Epithelial cell of proximal tubule (primary cell): ENCODE measurements at regions not wholly inside any gene's neighbourhood (a gene's known extent, or its start where the extent isn't known, plus 50 kb on each side); places are given as distances from the start of the nearest gene placed in this dataset.

Experiments
- DNase-seq: peaks from one replicate; pipeline ENCODE4 v3.0.0-alpha.2; 2011; ENCODE audit warnings: low read depth
- H3K4me3 ChIP-seq: 2 replicates; pipeline ENCODE4 v1.5.1; 2011; ENCODE audit warnings: low read depth, mild to moderate bottlenecking, low read length
- TF ChIP-seq, protein P1 (sequence below): conservative IDR thresholded peaks from 2 replicates; pipeline ENCODE4 v1.5.1; 2012; ENCODE audit warnings: low read depth, mild to moderate bottlenecking, low read length

DNA sequence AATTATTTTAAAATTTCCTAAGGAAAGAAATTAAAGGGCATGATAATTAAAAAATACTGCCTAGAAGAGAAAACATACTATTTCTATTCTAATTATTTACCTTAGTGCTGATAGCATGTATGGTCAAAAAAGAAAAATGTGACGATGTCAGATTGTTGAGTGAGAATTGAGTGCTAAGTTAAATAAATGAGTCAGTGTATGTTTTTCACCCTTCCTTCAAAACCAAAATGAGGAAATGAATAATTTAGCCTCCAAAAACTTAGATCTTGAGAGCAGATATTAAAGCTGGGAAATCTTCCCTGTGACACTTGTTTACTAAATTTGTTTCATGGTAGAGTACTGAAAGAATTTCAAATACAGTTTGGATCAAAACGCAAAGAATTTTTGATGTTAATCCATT, 58.6 kb upstream of the NYAP2 start:
- TF ChIP-seq, protein P1, sequence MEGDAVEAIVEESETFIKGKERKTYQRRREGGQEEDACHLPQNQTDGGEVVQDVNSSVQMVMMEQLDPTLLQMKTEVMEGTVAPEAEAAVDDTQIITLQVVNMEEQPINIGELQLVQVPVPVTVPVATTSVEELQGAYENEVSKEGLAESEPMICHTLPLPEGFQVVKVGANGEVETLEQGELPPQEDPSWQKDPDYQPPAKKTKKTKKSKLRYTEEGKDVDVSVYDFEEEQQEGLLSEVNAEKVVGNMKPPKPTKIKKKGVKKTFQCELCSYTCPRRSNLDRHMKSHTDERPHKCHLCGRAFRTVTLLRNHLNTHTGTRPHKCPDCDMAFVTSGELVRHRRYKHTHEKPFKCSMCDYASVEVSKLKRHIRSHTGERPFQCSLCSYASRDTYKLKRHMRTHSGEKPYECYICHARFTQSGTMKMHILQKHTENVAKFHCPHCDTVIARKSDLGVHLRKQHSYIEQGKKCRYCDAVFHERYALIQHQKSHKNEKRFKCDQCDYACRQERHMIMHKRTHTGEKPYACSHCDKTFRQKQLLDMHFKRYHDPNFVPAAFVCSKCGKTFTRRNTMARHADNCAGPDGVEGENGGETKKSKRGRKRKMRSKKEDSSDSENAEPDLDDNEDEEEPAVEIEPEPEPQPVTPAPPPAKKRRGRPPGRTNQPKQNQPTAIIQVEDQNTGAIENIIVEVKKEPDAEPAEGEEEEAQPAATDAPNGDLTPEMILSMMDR = no peak
- DNase-seq = no peak
- no peak overlapping the region for H3K4me3 ChIP-seq

DNA sequence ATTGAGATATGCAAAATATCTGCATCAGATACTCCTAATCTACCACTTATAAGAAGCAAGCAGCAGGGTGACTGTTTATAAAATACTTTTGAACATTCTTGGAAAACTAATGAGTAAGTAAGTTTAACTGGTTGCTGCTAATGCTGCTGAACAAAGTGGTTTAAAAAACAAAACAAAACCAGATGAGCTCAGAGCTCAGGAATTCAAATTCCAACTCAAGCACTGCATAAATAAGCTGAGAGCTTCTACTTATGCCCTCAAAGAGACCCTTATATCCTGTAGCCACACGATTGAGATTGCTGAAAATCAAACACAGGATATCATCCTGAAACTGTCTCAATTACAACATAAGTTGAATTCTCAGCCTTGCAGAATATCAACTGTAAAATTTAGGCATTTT, 62.3 kb upstream of the NYAP2 start:
- peak; percentile 38 for DNase-seq
- TF ChIP-seq, protein P1 = no peak
- no peak overlapping the region for H3K4me3 ChIP-seq

DNA sequence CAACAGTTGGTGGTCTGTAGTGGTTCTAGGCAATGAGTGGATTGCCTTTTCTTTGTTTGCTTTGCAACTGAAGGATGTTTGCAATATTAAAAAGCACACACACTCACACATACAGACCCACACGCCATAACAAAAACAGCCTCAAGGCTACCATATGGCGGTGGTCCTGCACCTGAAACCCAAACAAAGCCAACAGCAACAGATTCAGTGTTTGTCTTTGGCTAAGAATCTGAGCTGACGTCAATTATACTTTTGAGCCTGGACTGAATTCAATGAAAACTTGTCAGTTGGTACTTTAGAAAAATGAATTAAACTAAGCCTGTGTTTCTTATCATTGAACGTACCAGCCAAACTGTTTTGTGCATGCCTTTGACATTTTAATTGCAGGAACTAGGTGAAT, 65.0 kb upstream of the NYAP2 start:
- no peak for DNase-seq
- H3K4me3 ChIP-seq = no peak overlapping the region
- TF ChIP-seq, protein P1 = no peak

DNA sequence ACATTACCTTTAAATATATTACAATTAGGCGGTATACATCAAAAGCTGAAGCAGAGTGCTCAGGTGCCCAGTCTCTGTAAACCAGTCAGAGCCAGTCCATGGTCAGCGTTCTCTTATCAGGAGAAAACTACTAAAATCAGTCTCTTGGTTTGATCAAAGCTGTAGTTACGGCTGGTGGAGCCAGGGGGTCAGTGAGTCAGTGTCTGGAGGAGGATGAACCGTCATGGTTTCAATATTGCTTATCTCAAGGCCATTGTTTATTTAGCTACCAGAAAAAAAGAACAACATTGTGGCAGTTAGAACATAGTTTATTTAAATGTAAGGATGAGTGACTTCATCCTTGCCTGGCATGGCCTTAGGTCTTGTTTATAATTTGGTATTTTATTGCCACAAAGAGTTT, 71.3 kb upstream of the NYAP2 start:
- no peak overlapping the region for H3K4me3 ChIP-seq
- DNase-seq = no peak
- TF ChIP-seq, protein P1 = no peak

DNA sequence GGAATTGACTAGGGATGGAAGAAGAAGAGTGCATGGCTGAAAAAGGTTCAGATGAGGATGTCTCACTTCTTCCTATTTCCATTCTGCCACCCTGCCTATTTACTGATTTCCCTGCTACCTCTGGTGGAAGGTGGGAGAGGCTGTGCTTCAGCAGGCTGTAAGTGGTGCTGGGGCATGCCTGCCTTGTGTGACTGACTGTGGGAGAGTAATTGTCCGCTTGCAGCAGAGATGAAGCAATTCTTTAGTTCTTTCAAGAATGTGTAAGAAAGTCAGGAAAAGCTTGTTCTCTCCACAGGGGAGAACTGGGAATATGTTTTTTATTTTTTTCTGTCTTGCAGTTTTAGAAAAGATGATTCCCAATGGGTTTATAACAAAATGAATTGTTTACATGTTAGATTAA, 72.5 kb upstream of the NYAP2 start:
- TF ChIP-seq, protein P1 = no peak
- DNase-seq = no peak

DNA sequence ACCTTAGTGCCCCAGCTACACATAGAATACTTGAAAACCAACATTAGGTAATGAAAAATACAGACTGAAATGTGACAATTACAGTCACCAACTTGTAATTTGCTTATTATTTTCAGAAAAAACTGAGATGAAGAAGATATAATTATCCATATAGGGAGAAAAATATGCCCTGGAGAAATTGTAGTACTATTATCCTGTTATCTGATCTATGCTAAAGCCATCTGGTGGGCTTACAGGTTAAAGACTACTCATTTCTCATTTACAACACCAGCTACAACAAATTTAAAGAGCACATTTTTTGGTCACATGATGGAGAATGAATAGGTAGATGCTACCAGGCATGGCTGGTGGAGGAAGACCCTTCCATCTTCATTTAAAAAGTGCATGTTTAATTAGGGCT, 79.6 kb upstream of the NYAP2 start:
- DNase-seq = no peak
- TF ChIP-seq, protein P1 = no peak
- no peak overlapping the region for H3K4me3 ChIP-seq

More for the DNA sequence above, 72.5 kb upstream of the NYAP2 start:
- no peak overlapping the region for H3K4me3 ChIP-seq

DNA sequence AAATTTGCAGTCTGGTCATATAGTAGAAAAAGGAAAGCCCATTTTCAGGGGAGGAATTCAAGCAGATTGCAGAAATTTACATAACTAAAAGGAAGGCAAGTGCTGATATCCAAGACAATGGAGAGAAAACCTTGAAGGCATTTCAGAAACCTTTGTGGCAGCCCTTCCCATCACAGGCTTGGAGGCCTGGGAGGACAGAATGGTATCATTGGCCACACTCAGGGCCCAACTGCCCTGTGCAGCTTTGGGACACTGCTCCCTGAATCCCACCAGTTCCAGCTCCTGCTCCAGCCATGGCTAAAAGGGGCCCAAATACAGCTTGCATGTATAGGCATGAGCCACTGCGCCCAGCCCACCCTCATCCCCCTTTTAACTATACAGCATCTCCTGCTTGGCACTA, 81.1 kb upstream of the NYAP2 start:
- TF ChIP-seq, protein P1 = no peak
- DNase-seq = no peak
- H3K4me3 ChIP-seq = no peak overlapping the region
